ENCODE measurements at regions not wholly inside any gene's neighbourhood (a gene's known extent, or its start where the extent isn't known, plus 50 kb on each side); places are given as distances from the start of the nearest gene placed in this dataset.

- Histone ChIP-seq H3F3A (ENCODE audit: insufficient read depth, low read length, poor library complexity, severe bottlenecking) (no peaks in the 10 kb centered on the region), H3K79me2 (replicated peaks; ENCODE audit: insufficient read depth, low read length) (no peaks in the 10 kb centered on the region), H3K9ac (ENCODE audit: low read length) (no peak overlapping the region), H2AFZ (ENCODE audit: low read depth, low read length) (no peak overlapping the region), H3K4me3 (ENCODE audit: low read length) (no peak overlapping the region), H3K9me3 (ENCODE audit: low read length) (no peaks in the 10 kb centered on the region), H3K4me2 (ENCODE audit: low read length) (no peak overlapping the region), H3K27me3 (ENCODE audit: insufficient read depth, low read depth, low read length) (no peaks in the 10 kb centered on the region), H4K20me1 (ENCODE audit: insufficient read depth) (no peaks in the 10 kb centered on the region), H3K36me3 (ENCODE audit: insufficient read depth, low read length) (no peaks in the 10 kb centered on the region), H3K27ac (ENCODE audit: low read length) (no peak overlapping the region), H3K9me2 (ENCODE audit: insufficient read depth, low read length) (no peaks in the 10 kb centered on the region)
- TF ChIP-seq EZH2 (IDR thresholded peaks at IDR 0.05; ENCODE audit: borderline replicate concordance, insufficient read depth, low read length, poor library complexity, severe bottlenecking) (no peak), SMC3 (conservative IDR thresholded peaks at IDR 0.05; ENCODE audit: poor library complexity) (no peak), POLR2AphosphoS5 (IDR thresholded peaks at IDR 0.05) (no peak), EP300 (conservative IDR thresholded peaks at IDR 0.05; ENCODE audit: poor library complexity, severe bottlenecking) (no peak), MXI1 (conservative IDR thresholded peaks at IDR 0.05; ENCODE audit: poor library complexity, severe bottlenecking) (no peak), RAD21 (conservative IDR thresholded peaks at IDR 0.05) (no peak), TAF1 (IDR thresholded peaks at IDR 0.05; ENCODE audit: low read depth) (no peak)
- TF ChIP-seq, protein P1, sequence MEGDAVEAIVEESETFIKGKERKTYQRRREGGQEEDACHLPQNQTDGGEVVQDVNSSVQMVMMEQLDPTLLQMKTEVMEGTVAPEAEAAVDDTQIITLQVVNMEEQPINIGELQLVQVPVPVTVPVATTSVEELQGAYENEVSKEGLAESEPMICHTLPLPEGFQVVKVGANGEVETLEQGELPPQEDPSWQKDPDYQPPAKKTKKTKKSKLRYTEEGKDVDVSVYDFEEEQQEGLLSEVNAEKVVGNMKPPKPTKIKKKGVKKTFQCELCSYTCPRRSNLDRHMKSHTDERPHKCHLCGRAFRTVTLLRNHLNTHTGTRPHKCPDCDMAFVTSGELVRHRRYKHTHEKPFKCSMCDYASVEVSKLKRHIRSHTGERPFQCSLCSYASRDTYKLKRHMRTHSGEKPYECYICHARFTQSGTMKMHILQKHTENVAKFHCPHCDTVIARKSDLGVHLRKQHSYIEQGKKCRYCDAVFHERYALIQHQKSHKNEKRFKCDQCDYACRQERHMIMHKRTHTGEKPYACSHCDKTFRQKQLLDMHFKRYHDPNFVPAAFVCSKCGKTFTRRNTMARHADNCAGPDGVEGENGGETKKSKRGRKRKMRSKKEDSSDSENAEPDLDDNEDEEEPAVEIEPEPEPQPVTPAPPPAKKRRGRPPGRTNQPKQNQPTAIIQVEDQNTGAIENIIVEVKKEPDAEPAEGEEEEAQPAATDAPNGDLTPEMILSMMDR (IDR thresholded peaks at IDR 0.05; ENCODE audit: poor library complexity, severe bottlenecking), result no peak
- TF ChIP-seq, protein P2, sequence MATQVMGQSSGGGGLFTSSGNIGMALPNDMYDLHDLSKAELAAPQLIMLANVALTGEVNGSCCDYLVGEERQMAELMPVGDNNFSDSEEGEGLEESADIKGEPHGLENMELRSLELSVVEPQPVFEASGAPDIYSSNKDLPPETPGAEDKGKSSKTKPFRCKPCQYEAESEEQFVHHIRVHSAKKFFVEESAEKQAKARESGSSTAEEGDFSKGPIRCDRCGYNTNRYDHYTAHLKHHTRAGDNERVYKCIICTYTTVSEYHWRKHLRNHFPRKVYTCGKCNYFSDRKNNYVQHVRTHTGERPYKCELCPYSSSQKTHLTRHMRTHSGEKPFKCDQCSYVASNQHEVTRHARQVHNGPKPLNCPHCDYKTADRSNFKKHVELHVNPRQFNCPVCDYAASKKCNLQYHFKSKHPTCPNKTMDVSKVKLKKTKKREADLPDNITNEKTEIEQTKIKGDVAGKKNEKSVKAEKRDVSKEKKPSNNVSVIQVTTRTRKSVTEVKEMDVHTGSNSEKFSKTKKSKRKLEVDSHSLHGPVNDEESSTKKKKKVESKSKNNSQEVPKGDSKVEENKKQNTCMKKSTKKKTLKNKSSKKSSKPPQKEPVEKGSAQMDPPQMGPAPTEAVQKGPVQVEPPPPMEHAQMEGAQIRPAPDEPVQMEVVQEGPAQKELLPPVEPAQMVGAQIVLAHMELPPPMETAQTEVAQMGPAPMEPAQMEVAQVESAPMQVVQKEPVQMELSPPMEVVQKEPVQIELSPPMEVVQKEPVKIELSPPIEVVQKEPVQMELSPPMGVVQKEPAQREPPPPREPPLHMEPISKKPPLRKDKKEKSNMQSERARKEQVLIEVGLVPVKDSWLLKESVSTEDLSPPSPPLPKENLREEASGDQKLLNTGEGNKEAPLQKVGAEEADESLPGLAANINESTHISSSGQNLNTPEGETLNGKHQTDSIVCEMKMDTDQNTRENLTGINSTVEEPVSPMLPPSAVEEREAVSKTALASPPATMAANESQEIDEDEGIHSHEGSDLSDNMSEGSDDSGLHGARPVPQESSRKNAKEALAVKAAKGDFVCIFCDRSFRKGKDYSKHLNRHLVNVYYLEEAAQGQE (IDR thresholded peaks at IDR 0.05; ENCODE audit: borderline replicate concordance), result no peak
Observed at GRCh38 chr22:44438481-44439131, 59.4 kb downstream of the RTL6 start.

- Histone ChIP-seq H3K9me2 (ENCODE audit: insufficient read depth, low read length) (no peaks in the 10 kb centered on the region), H3K9ac (ENCODE audit: low read length) (no peak overlapping the region), H2AFZ (ENCODE audit: low read depth, low read length) (no peak overlapping the region), H3K4me3 (ENCODE audit: low read length) (no peak overlapping the region), H3F3A (ENCODE audit: insufficient read depth, low read length, poor library complexity, severe bottlenecking) (no peaks in the 10 kb centered on the region), H4K20me1 (ENCODE audit: insufficient read depth) (no peaks in the 10 kb centered on the region), H3K4me2 (ENCODE audit: low read length) (no peak overlapping the region), H3K36me3 (ENCODE audit: insufficient read depth, low read length) (no peaks in the 10 kb centered on the region), H3K79me2 (replicated peaks; ENCODE audit: insufficient read depth, low read length) (no peaks in the 10 kb centered on the region), H3K27me3 (ENCODE audit: insufficient read depth, low read depth, low read length) (no peaks in the 10 kb centered on the region), H3K27ac (ENCODE audit: low read length) (no peak overlapping the region), H3K9me3 (ENCODE audit: low read length) (no peaks in the 10 kb centered on the region)
- no peak for TF ChIP-seq EZH2 (IDR thresholded peaks at IDR 0.05; ENCODE audit: borderline replicate concordance, insufficient read depth, low read length, poor library complexity, severe bottlenecking)
- TF ChIP-seq POLR2AphosphoS5 (IDR thresholded peaks at IDR 0.05), result no peak
- TF ChIP-seq TAF1 (IDR thresholded peaks at IDR 0.05; ENCODE audit: low read depth), result no peak
- TF ChIP-seq, protein P2 (IDR thresholded peaks at IDR 0.05; ENCODE audit: borderline replicate concordance), result no peak
- TF ChIP-seq SMC3 (conservative IDR thresholded peaks at IDR 0.05; ENCODE audit: poor library complexity), result no peak
- no peak for TF ChIP-seq EP300 (conservative IDR thresholded peaks at IDR 0.05; ENCODE audit: poor library complexity, severe bottlenecking)
- no peak for TF ChIP-seq RAD21 (conservative IDR thresholded peaks at IDR 0.05)
- TF ChIP-seq, protein P1 (IDR thresholded peaks at IDR 0.05; ENCODE audit: poor library complexity, severe bottlenecking), result no peak
- no peak for TF ChIP-seq MXI1 (conservative IDR thresholded peaks at IDR 0.05; ENCODE audit: poor library complexity, severe bottlenecking)
Observed at GRCh38 chr22:44438056-44438455, 60.0 kb downstream of the RTL6 start.
